ENCODE measurements at regions not wholly inside any gene's neighbourhood (a gene's known extent, or its start where the extent isn't known, plus 50 kb on each side); places are given as distances from the start of the nearest gene placed in this dataset.

GRCh38 chrX:23061116-23061515 is 61.4 kb downstream of the DDX53 start:
- DNase-seq = no peak

DNA sequence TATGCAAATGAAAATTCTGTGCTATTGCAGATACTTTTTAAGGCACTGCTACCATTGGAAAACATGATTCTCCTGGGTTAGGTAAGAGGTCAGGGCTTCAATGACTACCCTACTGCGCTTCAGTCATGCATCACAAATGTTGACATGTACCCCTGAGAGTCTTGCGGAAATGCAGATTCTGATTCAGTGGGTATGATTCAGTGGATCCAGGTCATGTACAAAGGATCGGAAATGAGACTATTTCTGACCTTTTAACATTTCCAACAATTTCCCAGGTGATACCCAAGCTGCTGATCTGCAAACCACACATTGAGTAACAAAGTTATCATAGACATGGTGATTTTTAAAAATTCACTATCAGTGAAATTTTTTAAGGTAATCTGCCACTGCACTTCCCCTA is 62.6 kb downstream of the DDX53 start:
- DNase-seq = no peak

DNA sequence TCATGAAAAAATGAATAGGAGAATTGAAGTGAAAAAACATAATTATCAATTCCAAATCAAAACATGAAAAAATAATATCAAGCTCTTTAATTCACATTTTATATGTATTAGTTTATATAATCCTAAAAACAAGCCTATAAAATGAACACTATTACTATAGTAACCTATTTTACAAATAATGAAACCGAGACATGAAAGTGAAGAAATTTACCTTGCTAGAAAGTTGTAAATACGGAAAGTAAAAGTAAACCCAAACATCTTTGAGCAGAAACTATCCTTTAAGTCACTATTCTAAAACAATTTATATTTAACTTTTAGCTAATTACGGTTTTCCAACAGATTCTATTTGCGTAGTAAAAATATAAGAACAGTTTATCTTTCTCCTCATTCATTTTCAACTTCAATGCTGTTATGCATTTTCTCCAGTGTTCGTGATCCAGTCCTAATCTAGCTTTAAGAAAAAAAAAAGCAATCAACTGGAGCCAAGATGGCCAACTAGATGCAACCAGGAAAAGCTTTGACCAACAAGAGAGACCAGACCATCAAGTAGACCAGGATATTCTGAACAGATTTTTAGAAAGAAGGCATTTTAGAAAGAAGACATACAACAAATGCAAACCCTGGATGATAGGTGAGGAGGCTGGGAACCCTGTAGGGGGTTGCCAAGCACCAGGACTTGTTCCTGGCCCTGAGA is 67.0 kb downstream of the DDX53 start:
- DNase-seq = no peak

- peak; percentile 7 for DNase-seq
Observed at GRCh38 chrX:23075461-23075860, 75.7 kb downstream of the DDX53 start.

DNA sequence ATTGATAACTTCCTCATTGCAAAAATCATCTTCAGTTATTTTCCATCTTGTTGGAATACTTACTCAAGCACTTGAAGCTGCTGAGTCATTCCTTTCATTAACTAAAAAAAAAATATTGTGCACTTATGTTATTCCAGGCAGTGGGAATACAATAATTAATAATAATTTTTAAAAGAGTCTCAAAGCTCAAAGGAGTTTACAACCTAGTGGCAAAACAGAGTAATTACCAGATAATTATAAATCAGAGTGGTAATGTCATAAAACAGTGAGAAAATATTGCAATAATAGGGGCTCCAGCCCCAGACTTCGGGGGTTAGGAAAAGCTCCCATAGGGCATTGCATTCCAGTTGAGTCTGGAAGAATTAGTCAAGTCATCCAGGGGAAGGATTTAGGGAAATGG is 79.6 kb downstream of the DDX53 start:
- no peak for DNase-seq

GRCh38 chrX:23100826-23101225 is 101.1 kb downstream of the DDX53 start:
- no peak for DNase-seq

DNA sequence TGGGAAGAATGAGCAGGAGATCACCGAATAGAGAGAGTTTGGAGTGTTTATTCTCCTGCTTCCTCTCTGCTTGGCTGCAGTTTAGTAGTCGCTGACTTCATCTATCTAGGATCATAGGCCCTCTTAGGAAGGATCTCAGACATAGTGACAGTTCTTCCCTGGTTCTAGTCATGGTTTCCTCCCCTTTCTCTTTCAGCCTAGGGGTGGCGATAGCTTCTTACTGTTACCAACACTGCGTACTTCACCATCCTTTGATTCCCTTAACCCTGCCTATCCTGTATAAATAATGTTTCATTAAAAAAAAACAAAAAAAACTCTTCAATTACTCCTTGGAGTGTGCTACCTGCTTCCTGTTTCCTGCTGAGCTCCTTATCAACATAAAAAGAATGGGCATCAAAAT is 103.8 kb downstream of the DDX53 start:
- no peak for DNase-seq

GRCh38 chrX:23114241-23114640 is 114.5 kb downstream of the DDX53 start:
- DNase-seq = no peak

- no peak for DNase-seq
Observed at GRCh38 chrX:23115651-23116050, 115.9 kb downstream of the DDX53 start.

- no peak for DNase-seq
Observed at GRCh38 chrX:23118163-23118562, 118.4 kb downstream of the DDX53 start.

- no peak for DNase-seq
Observed at GRCh38 chrX:23118890-23119527, 119.2 kb downstream of the DDX53 start.

DNA sequence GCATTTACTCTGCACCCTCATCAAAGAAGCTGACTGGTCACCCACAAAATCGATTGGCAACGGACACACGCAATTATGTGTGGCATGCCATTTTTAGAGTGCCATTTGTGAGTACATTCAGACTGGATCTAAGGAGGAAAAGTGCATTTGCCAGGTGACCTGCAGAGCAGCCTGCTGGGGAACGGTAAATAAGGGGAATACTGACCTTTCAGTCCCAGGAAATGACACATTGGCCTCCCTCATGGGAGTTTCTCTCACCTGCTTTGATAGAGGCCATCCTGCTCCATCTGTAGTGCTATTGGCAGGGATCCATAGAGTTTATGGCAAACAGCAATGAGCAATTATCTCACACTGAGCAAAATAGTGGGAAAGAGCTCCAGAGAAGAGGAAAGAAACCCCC is 127.8 kb downstream of the DDX53 start:
- DNase-seq = no peak

GRCh38 chrX:23133551-23133950 is 133.8 kb downstream of the DDX53 start:
- DNase-seq = no peak

DNA sequence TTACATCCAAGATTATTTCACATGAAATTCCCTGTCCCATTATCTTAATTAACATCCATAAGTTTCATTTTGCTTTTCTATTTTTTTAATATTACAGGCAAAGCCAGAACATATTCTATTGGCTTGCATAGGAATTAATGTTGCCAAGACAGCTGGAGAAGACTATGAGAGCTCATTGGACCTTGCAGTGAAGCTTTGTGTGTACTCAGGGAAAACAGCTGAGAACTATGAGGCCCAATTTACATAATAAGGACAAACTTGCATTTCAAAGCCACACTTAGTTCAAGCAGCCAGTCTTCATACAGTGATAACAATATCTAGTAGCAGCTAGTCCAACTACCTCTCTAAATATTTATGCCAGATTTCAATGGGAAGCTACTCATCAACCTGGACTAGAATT is 134.4 kb downstream of the DDX53 start:
- no peak for DNase-seq

DNA sequence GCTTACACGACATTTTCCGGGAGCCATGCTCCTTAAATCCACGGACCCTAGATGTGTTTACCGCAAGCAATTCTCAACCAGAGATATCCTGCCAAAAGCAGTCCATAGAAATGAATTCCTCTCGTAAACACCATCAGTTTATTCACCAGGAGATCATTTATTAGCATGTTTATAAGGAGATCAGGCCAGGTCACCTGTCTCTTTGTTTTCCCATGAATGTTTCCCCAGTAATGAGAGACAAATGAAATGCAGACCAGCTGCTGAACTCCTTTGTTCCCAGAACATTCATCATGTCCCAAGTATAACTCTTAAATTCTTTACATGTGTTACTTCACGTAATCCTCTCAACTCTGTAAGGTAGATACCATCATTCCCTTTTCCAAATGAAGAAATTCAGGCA is 137.1 kb downstream of the DDX53 start:
- DNase-seq = no peak

DNA sequence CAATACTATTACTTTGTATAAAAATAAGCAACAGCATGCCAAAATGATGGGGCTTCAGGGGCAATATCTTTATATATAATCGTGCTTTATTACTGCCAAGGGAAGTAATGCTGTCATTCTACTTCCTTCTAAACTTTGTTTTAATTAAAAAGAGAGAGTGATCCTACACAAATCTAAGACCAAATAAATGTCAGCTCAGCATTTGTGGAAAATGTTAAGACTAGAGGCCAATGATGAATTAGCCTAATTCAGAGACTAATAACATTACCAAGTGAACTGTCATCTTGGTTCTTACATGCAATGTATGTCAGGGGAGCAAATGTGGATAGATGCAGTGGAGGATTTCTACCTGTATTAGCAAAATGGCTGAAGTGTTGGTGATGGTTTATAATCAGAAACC is 166.4 kb upstream of the PTCHD1 start:
- no peak for DNase-seq

GRCh38 chrX:23185951-23186350 is 148.7 kb upstream of the PTCHD1 start:
- DNase-seq = no peak

DNA sequence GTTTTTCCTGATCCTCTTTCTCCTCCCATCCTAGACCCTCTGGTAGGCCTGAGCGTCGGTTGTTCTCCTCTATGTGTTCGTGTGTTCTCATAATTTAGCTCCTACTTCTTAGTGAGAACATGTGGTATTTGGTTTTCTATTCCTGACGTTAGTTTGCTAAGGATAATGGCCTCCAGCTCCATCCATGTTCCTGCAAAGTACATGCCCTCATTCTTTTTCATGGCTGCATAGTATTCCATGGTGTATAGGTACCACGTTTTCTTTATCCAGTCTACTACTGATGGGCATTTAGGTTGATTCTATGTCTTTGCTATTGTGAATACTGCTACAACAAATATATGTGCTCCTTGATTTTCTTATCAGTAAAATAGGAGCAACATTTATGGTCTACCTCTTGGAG is 146.8 kb upstream of the PTCHD1 start:
- DNase-seq = no peak

DNA sequence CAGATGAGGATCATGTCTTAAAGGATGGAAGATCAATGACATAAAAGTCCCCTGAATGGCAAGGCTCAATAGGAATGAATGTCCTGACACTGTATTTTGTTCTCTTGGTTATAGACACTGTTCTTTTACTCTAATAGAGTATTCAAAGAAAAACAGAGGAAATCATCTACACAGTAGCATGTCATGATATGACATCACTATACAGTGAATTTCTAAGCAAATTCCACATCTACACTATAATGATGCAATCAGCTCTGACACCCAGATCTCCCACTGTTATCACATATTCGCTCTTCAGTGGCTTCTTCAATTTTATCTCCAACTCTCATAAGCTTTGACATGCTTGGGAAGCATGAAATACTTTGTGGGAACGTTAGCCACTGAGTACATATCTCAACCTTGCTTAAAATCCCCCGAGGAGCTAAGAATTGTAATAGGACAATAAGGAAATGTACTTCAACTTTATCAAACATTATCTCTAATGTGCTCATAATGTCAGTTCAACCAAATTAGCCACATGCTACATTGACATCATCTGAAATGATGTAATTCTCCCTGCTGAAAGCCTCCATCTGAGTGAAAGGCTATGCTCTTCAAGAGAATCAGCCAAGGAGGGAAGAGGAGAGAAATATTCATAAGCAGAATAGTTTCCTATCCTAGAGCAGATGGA is 139.6 kb upstream of the PTCHD1 start:
- no peak for DNase-seq

DNA sequence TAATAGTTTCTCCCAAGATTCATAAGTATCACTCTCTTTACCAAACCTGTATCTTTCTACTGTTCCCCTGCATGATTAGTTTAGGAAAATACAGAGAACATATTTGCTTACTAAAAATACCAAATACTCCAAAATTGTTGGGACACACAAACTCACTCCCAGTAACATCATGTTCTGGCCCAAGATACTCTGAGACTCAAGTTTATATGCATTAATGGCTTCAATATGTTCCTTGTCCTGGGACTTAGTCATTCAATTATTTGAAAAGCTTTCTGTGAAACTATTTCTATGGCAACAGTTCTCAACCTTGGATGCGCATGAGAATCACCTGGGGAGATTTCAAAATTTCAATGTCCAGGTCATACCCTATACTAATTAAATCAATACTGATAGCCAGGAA is 138.9 kb upstream of the PTCHD1 start:
- no peak for DNase-seq

GRCh38 chrX:23201706-23202105 is 132.9 kb upstream of the PTCHD1 start:
- DNase-seq = no peak

DNA sequence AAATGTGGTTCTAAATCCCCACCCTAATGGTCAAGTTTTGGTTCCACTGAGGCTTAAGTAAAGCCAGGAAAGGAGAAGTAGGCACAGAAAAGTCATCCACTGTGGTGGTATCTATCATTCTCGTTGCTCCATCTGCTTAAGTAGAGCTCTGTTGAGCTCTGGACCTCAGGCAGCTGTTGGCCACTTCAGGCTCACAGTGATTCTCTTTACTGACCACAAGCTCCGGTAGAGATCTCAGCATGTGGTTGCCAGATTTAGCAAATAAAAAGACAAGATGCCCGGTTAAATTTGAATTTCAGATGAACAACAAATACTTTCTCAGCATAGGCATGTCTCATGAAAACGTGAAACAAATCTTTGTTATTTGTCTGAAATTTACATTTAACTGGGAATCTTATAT is 132.3 kb upstream of the PTCHD1 start:
- DNase-seq = no peak

- no peak for DNase-seq
Observed at GRCh38 chrX:23223169-23223568, 111.5 kb upstream of the PTCHD1 start.

- no peak for DNase-seq
Observed at GRCh38 chrX:23228454-23228853, 106.2 kb upstream of the PTCHD1 start.

All from CD4-positive, alpha-beta T cell treated with Interleukin-6 for 4 hours (primary cell).